Liver (tissue), 8 donors: ENCODE measurements at regions not wholly inside any gene's neighbourhood (a gene's known extent, or its start where the extent isn't known, plus 50 kb on each side); places are given as distances from the start of the nearest gene placed in this dataset.

ENCODE experiments used
- DNase-seq: peaks from one replicate; pipeline ENCODE4 v3.0.0-alpha.2; 2017; ENCODE audit warnings: low spot score
- H3K27ac ChIP-seq, 2 donors: one replicate each; pipeline ENCODE4 v1.7.0; 2013; ENCODE audit warnings: inconsistent platforms in 2 of 2, low read length in 2 of 2, control low read depth in 1 of 2, low read depth in 1 of 2, mild to moderate bottlenecking in 1 of 2
- H3K27me3 ChIP-seq, 4 donors: one replicate each; pipeline versions ENCODE4 v1.6.1 to v1.7.0; 2013; ENCODE audit warnings: low read length in 3 of 4, inconsistent platforms in 1 of 4, mild to moderate bottlenecking in 1 of 4, moderate library complexity in 1 of 4; ENCODE audit not compliant: control insufficient read depth in 4 of 4, insufficient read depth in 4 of 4
- H3K36me3 ChIP-seq, 4 donors: one replicate each; pipeline versions ENCODE4 v1.6.1 to v1.7.0; 2013; ENCODE audit warnings: low read length in 3 of 4, mild to moderate bottlenecking in 3 of 4, low read depth in 1 of 4, moderate library complexity in 1 of 4; ENCODE audit not compliant: control insufficient read depth in 4 of 4, insufficient read depth in 3 of 4
- H3K4me1 ChIP-seq, 4 donors: one replicate each; pipeline versions ENCODE4 v1.6.1 to v1.7.0; 2013; ENCODE audit warnings: low read length in 3 of 4, mild to moderate bottlenecking in 3 of 4, moderate library complexity in 1 of 4; ENCODE audit not compliant: control insufficient read depth in 4 of 4, insufficient read depth in 4 of 4
- H3K4me3 ChIP-seq, 3 donors: one replicate each; pipeline versions ENCODE4 v1.6.1 to v1.7.0; 2013; ENCODE audit warnings: low read length in 3 of 3, control low read depth in 1 of 3, low read depth in 1 of 3, mild to moderate bottlenecking in 1 of 3
- H3K9ac ChIP-seq, 2 donors: one replicate each; pipeline ENCODE4 v1.7.0; 2013; ENCODE audit warnings: low read length in 2 of 2, mild to moderate bottlenecking in 2 of 2, moderate library complexity in 2 of 2, control low read depth in 1 of 2, low read depth in 1 of 2
- H3K9me3 ChIP-seq, 4 donors: one replicate each; pipeline versions ENCODE4 v1.6.1 to v1.7.0; 2013; ENCODE audit warnings: low read length in 3 of 4; ENCODE audit not compliant: control insufficient read depth in 4 of 4
- EGR1 ChIP-seq, 2 donors: IDR thresholded peaks; 2 replicates each; pipeline ENCODE4 v1.6.1; 2016 to 2018; ENCODE audit warnings: antibody characterized with exemption in 2 of 2, low read depth in 2 of 2
- FOXA2 ChIP-seq: IDR thresholded peaks from 2 replicates; pipeline ENCODE4 v1.6.1; 2016; ENCODE audit warnings: antibody characterized with exemption
- GABPA ChIP-seq, 2 donors: IDR thresholded peaks in 1 of 2; conservative IDR thresholded peaks in 1 of 2; 2 replicates each; pipeline ENCODE4 v1.6.1; 2016; ENCODE audit warnings: antibody characterized with exemption in 2 of 2, mild to moderate bottlenecking in 1 of 2, moderate library complexity in 1 of 2
- HNF4G ChIP-seq: IDR thresholded peaks from 2 replicates; pipeline ENCODE4 v1.6.1; 2016; ENCODE audit warnings: antibody characterized with exemption
- JUND ChIP-seq, 2 donors: IDR thresholded peaks; 2 replicates each; pipeline ENCODE4 v1.6.1; 2016; ENCODE audit warnings: antibody characterized with exemption in 2 of 2
- NR2F2 ChIP-seq: IDR thresholded peaks from 2 replicates; pipeline ENCODE4 v1.6.1; 2016; ENCODE audit warnings: antibody characterized with exemption
- RAD21 ChIP-seq, 2 donors: IDR thresholded peaks; 2 replicates each; pipeline ENCODE4 v1.6.1; 2016; ENCODE audit warnings: antibody characterized with exemption in 2 of 2, mild to moderate bottlenecking in 2 of 2
- REST ChIP-seq: IDR thresholded peaks from 2 replicates; pipeline ENCODE4 v1.6.1; 2016; ENCODE audit warnings: antibody characterized with exemption, mild to moderate bottlenecking
- RXRA ChIP-seq, 2 donors: IDR thresholded peaks; 2 replicates each; pipeline ENCODE4 v1.6.1; 2017 to 2018; ENCODE audit warnings: antibody characterized with exemption in 2 of 2, mild to moderate bottlenecking in 1 of 2
- SP1 ChIP-seq: IDR thresholded peaks from 2 replicates; pipeline ENCODE4 v1.6.1; 2018; ENCODE audit warnings: antibody characterized with exemption, mild to moderate bottlenecking
- TAF1 ChIP-seq: conservative IDR thresholded peaks from 2 replicates; pipeline ENCODE4 v1.6.1; 2016; ENCODE audit warnings: antibody characterized with exemption, mild to moderate bottlenecking
- YY1 ChIP-seq: IDR thresholded peaks from 2 replicates; pipeline ENCODE4 v1.6.1; 2016; ENCODE audit warnings: antibody characterized with exemption, mild to moderate bottlenecking
- WGBS: extraction: QIAGEN DNeasy Blood & Tissue Kit; methylation state at CpG from one replicate; pipeline ENCODE4 v1.1.7; 2013; 5-methylcytosine and 5-hydroxymethylcytosine counted together
- TF ChIP-seq, protein P1 (sequence below): fragments of 150-350 bp; IDR thresholded peaks from 2 replicates; pipeline ENCODE4 v1.5.1; 2017; ENCODE audit warnings: improper control_type of control experiment, low read depth, low read length; ENCODE audit not compliant: missing input control
- donor health status: healthy.
- donor health status: healthy.
- donor health status: healthy.
- donor health status: healthy.
- donor health status: healthy.

GRCh38 chr20:11053310-11053709 lies 379.5 kb upstream of the JAG1 start:
- Histone ChIP-seq H3K9me3 (no peaks in the 10 kb centered on the region), H3K4me1 (no peaks in the 10 kb centered on the region), H3K9ac (no peak overlapping the region), H3K27me3 (no peaks in the 10 kb centered on the region), H3K4me3 (no peak overlapping the region), H3K27ac (no peak overlapping the region), H3K36me3 (no peaks in the 10 kb centered on the region)
- no peak for DNase-seq
- TF ChIP-seq REST, result no peak
- TF ChIP-seq, protein P1, sequence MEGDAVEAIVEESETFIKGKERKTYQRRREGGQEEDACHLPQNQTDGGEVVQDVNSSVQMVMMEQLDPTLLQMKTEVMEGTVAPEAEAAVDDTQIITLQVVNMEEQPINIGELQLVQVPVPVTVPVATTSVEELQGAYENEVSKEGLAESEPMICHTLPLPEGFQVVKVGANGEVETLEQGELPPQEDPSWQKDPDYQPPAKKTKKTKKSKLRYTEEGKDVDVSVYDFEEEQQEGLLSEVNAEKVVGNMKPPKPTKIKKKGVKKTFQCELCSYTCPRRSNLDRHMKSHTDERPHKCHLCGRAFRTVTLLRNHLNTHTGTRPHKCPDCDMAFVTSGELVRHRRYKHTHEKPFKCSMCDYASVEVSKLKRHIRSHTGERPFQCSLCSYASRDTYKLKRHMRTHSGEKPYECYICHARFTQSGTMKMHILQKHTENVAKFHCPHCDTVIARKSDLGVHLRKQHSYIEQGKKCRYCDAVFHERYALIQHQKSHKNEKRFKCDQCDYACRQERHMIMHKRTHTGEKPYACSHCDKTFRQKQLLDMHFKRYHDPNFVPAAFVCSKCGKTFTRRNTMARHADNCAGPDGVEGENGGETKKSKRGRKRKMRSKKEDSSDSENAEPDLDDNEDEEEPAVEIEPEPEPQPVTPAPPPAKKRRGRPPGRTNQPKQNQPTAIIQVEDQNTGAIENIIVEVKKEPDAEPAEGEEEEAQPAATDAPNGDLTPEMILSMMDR, result no peak
- no peak for TF ChIP-seq HNF4G
- TF ChIP-seq EGR1 (IDR thresholded peaks at IDR 0.05; ENCODE audit: low read depth in 2 of 2), result no peak
- no peak for TF ChIP-seq NR2F2
- no peak for TF ChIP-seq FOXA2
- no peak for TF ChIP-seq TAF1
- no peak for TF ChIP-seq GABPA (IDR thresholded peaks at IDR 0.05 in 1 of 2, conservative IDR thresholded peaks at IDR 0.05 in 1 of 2)

GRCh38 chr20:11054266-11054993 lies 380.6 kb upstream of the JAG1 start:
- H3K9me3 ChIP-seq, result no peaks in the 10 kb centered on the region
- no peak for DNase-seq
- WGBS, result 56% methylated on average over 8 of the region's 8 CpGs

GRCh38 chr20:11056414-11056813 lies 382.6 kb upstream of the JAG1 start:
- Histone ChIP-seq H3K27ac (no peak overlapping the region), H3K36me3 (no peaks in the 10 kb centered on the region), H3K27me3 (no peaks in the 10 kb centered on the region), H3K4me1 (no peaks in the 10 kb centered on the region), H3K9me3 (no peaks in the 10 kb centered on the region), H3K4me3 (no peak overlapping the region), H3K9ac (no peak overlapping the region)
- TF ChIP-seq RAD21 (IDR thresholded peaks at IDR 0.05), result no peak
- TF ChIP-seq REST, result no peak
- no peak for TF ChIP-seq EGR1 (IDR thresholded peaks at IDR 0.05; ENCODE audit: low read depth in 2 of 2)
- no peak for TF ChIP-seq JUND (IDR thresholded peaks at IDR 0.05)
- TF ChIP-seq FOXA2, result no peak
- TF ChIP-seq GABPA (IDR thresholded peaks at IDR 0.05 in 1 of 2, conservative IDR thresholded peaks at IDR 0.05 in 1 of 2), result no peak
- WGBS, result 86% methylated on average over 5 of the region's 5 CpGs
- DNase-seq, result no peak

More at GRCh38 chr20:11054266-11054993, 380.6 kb upstream of the JAG1 start:
- Histone ChIP-seq H3K27ac (no peak overlapping the region), H3K4me1 (no peaks in the 10 kb centered on the region), H3K27me3 (no peaks in the 10 kb centered on the region), H3K4me3 (no peak overlapping the region), H3K36me3 (no peaks in the 10 kb centered on the region), H3K9ac (no peak overlapping the region)
- TF ChIP-seq SP1 (no peak), YY1 (no peak), RXRA (IDR thresholded peaks at IDR 0.05) (peak in 1 of 2 donors; percentile 30)
